GM18861 (cell line): ENCODE measurements at regions not wholly inside any gene's neighbourhood (a gene's known extent, or its start where the extent isn't known, plus 50 kb on each side); places are given as distances from the start of the nearest gene placed in this dataset.
"Not testable (repeated sequence)": the region's sequence is repeated elsewhere in the genome, so short reads cannot be mapped to it uniquely, and the experiment has no call there.

ENCODE experiments used
- ATAC-seq: cut with Tn5 transposase; IDR thresholded peaks from one replicate; pipeline ENCODE4 v1.9.1; 2021; ENCODE audit not compliant: unreplicated experiment

DNA sequence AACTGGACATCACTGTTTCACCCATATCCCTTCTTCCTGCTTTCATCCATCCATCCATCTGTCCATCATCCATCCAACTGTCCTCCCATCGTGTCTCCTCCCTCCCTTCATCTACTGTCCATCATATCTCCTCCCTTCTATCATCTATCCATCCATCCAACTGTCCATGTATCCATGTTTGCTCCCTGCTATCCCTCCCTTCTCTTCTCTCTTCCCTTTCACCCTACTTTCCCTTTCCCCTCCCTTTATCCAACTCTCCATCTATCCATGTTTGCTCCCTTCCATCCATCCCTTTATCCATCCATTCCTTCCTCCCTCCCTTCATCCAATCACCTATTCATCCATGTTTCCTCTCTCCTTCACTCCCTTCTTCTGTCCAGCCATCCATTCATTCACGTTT lies 92.6 kb upstream of the CTBP2 start:
- ATAC-seq = no peak

DNA sequence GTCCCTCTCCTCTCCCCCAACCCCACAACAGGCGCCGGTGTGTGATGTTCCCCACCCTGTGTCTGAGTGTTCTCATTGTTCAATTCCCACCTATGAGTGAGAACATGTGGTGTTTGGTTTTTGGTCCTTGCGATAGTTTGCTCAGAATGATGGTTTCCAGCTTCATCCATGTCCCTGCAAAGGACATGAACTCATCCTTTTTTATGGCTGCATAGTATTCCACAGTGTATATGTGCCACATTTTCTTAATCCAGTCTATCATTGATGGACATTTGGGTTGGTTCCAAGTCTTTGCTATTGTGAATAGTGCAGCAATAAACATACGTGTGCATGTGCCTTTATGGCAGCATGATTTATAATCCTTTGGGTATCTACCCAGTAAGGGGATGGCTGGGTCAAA lies 90.5 kb upstream of the CTBP2 start:
- not testable (repeated sequence) for ATAC-seq

DNA sequence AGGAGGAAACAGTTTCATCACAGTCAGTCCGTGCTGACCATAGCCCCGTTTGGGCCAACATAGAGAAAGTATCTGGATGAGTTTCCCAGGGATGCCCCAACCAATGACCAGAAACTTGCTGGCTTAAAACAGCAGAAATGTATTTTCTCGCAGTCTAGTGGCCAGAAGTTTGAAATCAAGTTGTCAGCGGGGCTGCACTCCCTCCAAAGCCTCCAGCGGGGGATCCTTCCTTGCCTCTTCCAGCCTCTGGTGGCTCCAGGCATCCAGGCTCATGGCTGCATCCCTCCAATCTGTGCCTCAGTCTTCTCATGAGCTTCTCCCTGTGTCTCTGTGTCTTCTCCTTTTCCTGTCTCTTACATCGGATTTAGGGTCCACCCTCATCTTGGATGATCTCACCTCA lies 89.6 kb upstream of the CTBP2 start:
- ATAC-seq = no peak

DNA sequence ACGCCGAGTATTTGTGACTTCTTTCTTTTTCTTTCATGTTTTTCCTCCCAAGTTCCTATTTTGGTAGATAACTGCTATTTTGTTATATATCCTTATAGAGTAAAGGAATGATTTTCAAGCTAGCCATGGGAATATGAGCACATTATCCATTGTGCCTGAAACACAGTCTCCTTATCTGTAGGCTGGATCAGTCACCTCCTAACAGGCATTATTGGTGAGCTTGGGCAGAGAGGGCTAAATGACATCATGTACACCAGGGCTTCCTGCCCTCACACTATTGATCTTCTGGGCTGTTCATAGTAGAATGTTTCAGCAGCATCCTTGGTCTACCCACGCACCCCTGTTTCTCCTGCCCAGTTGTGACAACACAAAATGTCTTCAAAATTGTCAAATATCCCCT lies 88.1 kb upstream of the CTBP2 start:
- ATAC-seq = no peak

DNA sequence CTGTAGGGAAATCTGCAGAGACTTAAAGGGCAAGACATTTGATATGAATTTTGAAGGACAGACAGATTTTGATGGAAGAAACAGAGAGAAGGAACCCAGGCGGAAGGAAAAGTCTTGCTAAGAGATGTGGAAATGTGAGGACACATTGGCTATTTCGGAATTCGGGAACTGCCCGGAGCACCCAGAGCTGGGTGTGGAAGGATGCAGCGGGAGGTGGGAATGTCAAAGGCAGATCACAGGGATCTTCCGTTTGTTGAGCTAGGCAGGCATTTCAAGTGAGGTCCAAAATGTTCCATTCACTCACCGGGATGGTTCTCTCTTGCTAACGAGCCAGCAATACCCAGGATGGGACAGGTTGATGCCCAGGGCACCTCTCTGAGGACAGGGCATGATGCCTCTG lies 87.2 kb upstream of the CTBP2 start:
- no peak for ATAC-seq

DNA sequence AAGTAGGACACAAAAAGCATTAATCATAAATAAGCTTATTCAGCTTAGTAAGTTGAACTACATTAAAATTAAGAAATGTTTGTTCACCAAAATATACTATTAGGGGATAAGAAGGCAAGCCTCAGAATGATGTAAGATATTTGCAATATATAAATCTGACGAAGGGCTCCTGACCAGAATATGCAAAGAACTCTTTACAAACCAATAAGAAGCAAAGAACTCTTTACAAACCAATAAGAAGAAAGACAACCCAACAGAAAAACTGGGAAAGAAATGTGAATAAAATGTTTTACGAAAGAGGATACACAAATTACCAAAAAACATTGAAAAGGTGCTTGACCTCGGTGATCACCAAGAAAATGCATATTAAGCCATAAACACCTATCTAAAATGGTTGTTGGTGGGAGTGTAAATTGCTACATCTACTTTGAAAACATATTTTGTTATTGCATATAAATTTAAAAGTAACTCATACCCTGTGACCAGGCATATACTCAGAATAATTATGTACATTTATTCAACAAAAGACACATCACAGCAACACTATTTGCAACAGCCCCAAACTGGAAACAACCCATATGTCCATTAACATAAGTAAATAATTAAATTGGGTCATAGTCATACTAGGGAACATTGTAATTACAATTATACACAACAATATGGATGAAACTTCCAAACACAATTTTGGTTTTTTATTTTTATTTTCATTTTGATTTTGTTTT lies 83.3 kb upstream of the CTBP2 start:
- no peak for ATAC-seq

DNA sequence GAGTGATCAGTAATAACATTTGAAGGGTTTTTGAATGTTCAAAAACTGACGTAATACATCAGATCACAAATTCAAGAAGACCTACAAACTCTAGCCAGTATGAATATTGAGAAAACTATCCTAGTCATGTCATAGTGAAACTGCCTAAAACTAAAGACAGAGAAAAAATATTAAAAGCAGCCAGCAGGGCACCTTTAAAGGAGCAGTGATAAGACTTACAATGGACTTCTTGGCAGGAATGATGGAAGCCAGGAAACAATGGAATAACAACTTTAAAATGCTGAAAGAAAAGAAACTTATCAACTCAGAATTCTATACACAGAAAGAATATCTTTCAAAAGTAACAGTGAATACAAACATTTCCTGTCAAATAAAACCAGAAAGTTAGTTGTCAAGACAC lies 78.3 kb upstream of the CTBP2 start:
- ATAC-seq = no peak

DNA sequence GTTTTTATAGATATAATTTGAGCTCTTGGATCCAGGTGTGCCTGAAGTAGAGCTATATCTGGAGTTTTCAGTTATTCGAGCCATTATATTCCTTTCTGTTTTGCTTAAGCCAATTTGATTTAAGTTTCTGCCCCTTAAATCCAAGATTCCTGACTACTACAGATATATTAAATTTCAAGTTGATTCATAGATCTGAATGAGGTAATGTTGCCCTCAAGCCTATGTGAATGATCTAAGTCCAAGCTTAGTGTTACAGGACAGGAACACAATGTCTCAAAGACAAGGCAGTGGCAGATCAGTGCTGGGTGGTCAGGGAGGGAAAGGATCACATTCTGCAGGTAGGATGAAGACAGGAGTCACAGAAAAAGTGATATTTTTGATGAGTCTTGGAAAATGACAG lies 75.7 kb upstream of the CTBP2 start:
- ATAC-seq = no peak

DNA sequence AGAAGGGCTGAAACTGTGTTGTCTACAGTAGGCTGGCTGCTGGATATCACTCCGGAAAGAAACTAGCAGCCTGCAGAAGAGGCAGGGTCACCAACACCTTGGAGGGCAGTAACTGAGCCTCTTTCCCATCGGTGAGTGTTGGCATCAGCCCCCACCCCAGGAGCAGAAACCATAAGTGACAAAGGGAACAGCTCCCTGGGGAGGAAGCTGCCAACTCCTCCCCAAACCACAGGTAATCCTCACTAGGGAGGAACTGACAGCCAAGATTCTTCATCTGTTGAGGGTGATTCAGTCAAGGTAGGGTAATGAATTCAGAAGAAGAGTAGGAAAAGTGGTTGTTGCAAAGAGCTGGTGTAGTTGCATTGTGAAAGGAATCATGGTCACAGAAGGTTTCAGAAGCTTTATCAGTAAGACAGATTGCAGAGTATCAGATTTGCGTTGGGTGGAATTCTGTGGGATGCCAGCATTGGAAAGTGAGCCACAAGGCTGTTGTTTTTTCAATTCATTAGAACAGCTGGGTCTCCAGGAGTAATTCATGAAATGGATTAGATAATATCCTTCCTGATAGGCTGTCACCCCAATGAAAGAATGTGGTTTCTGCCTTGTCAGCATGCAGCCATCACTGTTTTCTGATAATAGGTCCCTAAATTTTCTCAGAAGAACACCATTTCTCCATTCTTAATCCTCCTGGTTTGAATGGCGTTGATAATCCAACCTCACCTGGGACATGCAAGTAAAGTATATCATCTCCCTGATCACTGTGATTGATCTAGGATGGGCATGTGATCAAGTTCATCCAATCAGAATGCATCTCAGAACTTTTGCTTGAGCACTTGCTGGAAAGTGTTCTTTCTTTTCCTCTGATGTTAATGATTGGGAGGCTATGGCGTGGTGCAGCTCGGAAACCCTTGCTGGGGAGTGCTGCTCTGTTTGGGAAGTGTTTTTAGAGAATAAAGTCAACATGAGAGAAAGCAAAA lies 75.0 kb upstream of the CTBP2 start:
- ATAC-seq = no peak

DNA sequence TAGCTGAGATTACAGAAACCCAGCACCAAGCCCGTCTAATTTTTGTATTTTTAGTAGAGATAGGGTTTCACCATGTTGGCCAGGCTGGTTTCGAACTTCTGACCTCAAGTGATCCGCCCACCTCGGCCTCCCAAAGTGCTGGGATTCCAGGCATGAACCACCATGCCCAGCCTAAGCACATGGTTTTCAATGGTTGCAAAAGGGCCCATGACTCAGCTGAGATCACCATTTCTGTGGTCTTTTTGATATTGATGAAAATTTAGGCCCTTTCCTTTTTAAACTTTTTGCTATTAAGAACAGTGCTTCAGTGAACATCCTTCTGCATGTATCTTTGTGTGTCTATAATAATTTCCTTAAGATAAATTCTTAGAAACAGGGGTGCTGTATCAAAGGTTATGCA lies 74.2 kb upstream of the CTBP2 start:
- ATAC-seq = not testable (repeated sequence)

DNA sequence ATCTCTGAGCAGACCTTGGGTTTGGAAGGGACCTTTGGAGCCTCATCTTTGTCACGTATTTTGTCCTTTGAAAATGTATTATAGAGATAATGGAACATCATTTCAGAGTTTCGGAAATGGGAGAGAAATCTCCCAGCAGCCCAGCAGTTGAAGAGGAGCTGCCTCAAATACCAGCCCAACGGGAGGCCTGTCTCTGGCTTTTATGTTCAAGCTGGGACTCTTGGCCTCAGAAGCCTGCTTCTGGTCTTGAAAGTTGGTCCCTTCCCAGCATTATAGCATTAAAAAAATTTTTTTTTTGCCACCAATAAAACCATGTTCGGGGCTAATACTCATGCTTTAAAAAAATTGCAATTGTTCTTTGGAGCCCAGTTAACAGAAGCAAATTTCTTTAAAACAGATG lies 73.4 kb upstream of the CTBP2 start:
- ATAC-seq = no peak

DNA sequence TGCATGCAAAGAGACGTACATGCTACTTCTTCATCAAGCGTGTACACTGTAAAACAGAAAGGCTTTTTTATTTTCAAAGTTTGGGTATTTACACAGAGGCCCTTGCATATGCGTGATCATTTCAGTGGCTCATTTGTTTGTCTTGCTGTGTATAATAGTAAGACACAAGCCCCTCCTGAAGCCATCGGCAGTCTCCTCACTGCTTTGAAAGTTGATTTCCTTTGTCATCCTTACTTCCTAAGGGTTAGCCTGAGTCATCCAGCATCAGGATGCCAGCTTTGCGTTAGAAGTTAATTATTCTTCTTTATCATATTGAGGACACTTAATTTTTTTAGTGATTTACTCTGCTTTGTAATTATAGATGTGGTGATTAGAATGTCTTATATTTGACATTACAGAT lies 72.5 kb upstream of the CTBP2 start:
- ATAC-seq = no peak

DNA sequence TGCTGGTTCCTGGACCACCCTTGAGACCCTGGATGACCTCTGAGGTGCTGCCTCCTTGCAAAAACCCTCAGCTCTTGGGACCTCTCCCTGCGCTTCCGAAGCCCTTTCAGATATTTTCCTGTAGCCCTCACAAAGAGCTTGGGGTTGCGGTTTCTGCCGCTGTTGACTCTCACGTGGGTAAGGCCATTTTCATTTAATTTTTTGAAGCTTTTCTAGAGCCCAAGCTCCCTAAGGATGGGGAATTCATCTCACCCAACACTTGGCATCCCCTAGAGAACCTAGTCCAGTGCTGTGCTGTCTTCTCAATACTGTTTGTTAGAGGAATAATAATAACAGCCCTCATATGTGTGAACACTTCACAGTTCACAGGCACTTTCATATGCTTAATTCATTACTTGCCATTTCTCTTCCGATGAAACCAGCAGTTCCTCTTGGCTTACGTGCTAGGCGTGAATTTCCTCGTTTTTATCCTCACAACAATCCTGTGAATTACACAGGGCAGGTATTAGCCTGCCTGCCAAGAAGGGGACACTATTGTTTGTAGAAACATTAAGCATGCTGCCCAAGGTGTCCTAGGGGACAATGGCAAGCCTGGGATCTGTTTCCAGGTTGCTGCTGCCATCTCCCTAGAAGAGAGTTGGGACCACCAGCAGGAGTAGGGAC lies 71.6 kb upstream of the CTBP2 start:
- ATAC-seq = no peak

DNA sequence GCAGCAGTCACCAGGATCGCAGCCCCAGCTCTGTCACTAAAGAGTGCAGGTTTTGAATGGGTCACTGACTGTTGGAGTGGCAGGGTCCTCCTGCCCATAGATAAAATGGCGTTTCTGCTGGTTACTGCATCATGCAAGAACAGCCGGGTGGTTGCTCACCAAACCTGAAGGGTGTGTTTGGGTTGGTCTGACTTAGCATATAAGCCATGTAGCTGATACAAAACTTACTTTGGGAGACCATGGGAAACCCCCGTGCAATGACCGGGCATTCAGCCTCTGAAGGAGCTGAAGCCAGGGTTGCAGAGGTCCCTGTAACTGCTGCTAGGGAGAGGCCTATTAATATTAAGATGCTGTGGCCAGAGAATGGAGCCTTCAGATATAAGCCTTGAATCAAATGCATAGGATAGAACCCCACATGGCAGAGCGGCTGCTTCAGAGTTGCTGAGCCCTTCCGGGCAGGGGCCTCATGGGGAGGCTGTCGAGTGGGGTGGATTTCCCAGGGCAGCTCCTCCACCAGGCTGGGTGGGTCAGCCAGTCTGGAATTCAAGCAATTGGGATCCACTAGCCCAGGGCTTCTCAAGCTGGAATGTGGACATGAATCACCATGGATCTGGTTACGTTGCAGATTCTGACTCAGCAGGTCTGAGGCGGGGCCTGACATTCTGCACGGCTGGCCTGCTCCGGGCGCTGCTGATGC lies 70.9 kb upstream of the CTBP2 start:
- no peak for ATAC-seq

DNA sequence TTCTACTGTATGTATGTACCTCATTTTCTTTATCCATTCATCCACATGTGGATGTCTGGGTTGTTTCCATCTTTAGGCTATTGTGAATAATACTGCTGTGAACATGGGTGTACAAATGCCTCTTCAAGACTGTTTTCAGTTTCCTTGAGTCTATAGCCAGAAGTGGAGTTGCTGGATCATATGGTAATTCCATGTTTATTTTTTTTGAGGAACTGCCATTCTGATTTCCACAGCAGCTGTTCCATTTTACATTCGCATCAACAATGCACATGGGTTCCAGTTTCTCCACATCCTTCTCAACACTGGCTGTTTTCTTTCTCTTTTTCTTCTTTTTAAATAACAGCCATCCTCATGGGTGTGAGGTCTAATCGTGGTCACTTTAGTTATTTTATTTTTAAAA lies 69.9 kb upstream of the CTBP2 start:
- ATAC-seq = no peak

DNA sequence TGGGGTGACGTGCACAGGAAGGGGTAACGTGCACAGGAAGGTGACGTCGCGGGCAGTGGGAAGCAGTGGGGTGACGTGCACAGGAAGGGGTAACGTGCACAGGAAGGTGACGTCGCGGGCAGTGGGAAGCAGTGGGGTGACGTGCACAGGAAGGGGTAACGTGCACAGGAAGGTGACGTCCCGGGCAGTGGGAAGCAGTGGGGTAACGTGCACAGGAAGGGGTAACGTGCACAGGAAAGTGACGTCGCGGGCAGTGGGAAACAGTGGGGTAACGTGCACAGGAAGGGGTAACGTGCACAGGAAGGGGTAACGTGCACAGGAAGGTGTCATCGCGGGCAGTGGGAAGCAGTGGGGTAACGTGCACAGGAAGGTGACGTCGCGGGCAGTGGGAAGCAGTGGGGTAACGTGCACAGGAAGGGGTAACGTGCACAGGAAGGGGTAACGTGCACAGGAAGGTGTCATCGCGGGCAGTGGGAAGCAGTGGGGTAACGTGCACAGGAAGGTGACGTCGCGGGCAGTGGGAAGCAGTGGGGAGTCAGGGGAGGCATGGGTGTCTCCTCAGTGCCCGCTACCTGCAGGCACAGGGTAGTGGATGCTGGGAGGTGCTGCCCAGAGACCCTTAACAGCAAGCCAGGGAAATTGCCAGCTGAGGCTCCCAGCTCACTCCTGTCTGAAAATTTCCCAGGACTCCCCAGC lies 68.0 kb upstream of the CTBP2 start:
- not testable (repeated sequence) for ATAC-seq

DNA sequence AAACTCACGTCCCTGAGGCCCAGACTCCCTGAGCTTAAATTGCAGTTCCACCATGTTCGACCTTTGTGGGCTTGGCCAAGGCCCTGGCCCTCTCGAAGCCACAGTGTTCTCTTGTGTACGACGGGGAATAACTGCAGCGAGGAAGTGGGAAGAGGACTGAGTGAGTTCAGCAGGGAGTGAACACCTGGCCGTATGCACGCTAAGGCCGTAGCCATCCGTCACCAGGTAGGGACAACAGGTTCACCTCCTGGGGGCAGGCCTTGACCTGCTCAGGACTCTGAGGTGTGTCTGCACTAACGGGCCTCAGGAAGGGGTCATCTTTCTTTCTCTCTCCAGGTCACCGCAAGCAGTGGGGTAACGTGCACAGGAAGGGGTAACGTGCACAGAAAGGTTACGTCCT lies 67.2 kb upstream of the CTBP2 start:
- no peak for ATAC-seq

DNA sequence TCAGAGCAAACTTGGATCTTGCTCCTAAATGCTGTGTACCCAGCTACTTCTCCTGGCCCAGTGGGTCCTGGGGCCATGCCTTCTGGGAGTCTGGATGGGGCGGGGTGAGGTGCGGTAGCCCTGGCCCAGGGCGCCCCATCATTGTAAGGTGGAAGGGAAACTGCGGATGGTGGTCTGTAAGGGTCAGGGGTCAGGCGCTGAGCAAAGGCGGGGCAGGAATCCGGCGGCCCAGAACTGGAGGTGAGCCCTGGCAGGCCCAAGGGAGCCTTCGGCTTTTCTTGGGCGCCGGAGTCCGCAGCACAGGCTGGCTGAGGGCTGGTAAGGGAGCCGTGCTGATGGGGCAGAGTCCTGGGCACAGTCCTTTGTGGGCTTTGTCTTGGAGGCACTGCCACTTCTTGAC lies 66.5 kb upstream of the CTBP2 start:
- no peak for ATAC-seq

DNA sequence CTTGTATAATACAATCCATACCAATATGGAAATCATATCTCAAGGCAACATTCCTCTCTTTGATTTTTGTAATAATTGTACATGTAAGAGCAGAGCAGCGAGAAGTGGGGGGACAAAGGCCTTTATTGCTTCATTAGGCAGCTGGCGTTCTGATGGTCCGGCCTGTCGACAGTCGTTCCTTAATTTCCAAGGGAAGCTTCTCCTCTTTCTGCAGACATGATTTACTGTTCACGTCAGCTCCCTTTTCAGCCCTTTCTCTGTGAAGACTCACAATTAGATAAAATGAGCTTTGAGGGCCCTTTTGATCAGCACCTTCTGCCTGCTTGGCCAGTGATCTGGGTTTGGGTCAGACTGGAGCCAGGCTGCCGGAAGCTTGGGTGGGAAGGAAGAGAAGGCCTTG lies 65.6 kb upstream of the CTBP2 start:
- ATAC-seq = no peak

DNA sequence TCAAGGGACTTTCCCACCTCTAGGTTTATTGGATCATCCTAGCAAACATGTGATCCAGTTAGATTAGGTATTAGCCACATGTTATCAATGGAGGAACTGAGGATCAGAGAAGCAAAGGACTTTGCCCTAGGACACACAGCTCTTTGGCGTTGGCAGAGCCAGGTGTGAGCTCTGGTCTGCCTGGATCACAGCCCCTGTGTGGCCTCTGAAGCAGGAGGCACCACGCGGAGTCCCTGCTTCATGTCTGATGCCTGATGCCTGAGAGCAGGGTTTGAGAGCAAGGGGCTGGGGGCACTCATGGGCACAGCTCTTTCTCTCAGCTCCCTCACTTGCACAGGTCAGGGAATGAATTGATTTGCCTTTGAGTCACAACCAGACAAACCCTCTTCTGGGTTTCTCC lies 64.7 kb upstream of the CTBP2 start:
- ATAC-seq = no peak
